ENCODE measurements at regions not wholly inside any gene's neighbourhood (a gene's known extent, or its start where the extent isn't known, plus 50 kb on each side); places are given as distances from the start of the nearest gene placed in this dataset.

DNA sequence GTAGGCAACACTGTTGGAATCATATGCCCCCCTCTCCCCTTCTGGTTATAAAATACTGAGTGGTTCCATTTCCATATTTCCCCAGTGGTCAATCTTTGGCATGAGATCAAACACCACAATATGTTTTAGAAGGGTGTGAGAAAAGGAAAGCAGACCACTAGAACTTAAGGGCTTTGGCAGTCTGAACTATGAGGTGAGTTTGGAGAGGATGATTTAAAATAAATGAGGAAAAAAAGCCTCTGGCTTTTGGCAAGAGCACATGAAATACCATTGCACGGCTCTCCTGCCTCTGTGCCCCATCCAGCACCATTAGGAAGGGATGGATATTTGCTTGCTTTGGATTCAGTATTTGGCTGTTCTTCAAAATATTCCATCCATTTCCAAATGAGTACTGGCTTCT, 339.5 kb upstream of the C1orf87 start:
- Mint-ChIP-seq H3K9me3 (no peaks in the 10 kb centered on the region), H3K27me3 (no peaks in the 10 kb centered on the region), H3K27ac (no peak overlapping the region), H3K4me3 (no peak overlapping the region), H3K4me1 (no peaks in the 10 kb centered on the region), H3K36me3 (ENCODE audit: low read depth) (no peaks in the 10 kb centered on the region)
- ATAC-seq (no peak), DNase-seq (no peak)

DNA sequence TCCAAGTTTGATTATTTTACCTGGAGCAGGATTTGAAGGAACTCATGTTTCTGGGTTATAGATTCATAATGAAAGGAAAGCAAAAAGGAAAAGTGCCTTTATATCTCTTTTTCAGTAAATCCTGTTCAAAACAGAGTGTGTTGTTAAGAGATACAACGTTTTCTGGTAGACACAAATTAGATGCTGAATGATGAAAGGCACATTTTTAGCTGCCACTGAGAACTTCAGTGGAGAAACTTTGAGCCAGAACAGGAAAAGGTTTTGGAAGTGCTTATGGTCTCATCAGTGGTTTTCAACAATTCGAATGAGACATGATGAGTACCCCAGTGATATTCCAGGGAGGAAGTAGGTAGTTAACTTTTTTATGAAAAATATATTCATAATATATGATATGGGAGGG, 338.0 kb upstream of the C1orf87 start:
- DNase-seq (no peak), ATAC-seq (no peak)
- Mint-ChIP-seq H3K4me3 (no peak overlapping the region), H3K4me1 (no peaks in the 10 kb centered on the region), H3K27ac (no peak overlapping the region), H3K36me3 (ENCODE audit: low read depth) (no peaks in the 10 kb centered on the region), H3K27me3 (no peaks in the 10 kb centered on the region), H3K9me3 (no peaks in the 10 kb centered on the region)

DNA sequence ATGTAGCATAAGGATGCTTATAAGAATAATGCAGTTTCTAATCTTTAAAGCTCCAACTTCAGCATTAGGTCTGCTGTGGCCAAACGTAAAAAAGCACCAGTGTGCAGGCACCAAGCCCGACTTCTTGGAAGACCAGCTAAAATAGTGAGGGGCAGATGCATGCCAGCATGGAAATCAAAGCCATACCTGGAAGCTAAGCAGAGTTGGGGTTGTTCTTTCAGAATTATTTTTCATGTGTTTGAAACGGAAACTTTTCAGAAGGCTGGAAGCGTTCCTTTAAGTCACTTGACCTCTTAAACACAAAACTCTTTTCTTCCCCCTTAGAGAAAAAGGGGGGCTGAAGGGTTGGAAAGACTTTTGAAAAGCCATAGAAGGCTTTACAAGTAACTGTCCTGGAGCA, 329.2 kb upstream of the C1orf87 start:
- ATAC-seq (no peak), DNase-seq (no peak)
- H3K9me3 Mint-ChIP-seq = no peaks in the 10 kb centered on the region
- no peak overlapping the region for H3K4me3 Mint-ChIP-seq
- H3K27me3 Mint-ChIP-seq = no peaks in the 10 kb centered on the region
- no peaks in the 10 kb centered on the region for H3K36me3 Mint-ChIP-seq (ENCODE audit: low read depth)
- H3K4me1 Mint-ChIP-seq = no peaks in the 10 kb centered on the region
- no peak overlapping the region for H3K27ac Mint-ChIP-seq

DNA sequence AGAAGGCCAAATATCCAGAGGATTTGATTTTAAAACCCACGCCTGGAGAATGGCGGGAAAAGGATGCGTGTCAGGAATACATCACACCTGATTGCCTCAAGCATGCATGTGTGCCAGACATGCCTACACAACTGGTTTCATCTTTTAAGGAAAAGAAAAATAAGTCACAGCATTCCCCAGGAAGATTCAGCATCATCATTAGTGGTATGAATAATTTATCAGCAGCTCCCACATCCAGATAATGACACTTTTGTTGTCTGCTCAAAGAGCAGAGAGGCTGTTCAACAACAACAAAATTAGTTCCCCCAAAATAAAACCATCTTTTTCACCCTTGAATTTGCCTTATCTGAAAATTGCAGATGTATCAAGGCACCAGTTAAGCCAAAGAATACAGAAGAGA, 328.6 kb upstream of the C1orf87 start:
- ATAC-seq (no peak), DNase-seq (no peak)
- Mint-ChIP-seq H3K27me3 (no peaks in the 10 kb centered on the region), H3K4me3 (no peak overlapping the region), H3K27ac (no peak overlapping the region), H3K36me3 (ENCODE audit: low read depth) (no peaks in the 10 kb centered on the region), H3K9me3 (no peaks in the 10 kb centered on the region), H3K4me1 (no peaks in the 10 kb centered on the region)

DNA sequence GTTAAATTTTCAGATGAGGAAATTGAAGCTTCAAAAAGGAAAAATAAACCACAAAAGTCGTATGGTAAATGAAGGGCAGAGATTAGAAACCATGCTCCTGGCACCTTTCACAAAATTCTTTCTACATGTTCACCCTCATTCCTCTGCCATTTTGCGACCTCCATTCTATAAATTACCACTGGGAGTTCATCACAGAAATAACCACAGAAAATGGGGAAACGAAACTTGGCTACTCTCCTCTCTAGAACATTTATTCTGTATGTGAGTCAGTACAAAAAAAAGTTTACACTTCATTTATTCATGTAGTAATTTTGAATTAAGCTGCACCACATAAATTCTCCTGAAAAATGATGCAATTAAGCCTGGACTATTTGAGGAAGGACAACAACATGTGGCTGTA, 320.9 kb upstream of the C1orf87 start:
- Mint-ChIP-seq H3K27me3 (no peaks in the 10 kb centered on the region), H3K36me3 (ENCODE audit: low read depth) (no peaks in the 10 kb centered on the region), H3K4me1 (no peaks in the 10 kb centered on the region), H3K4me3 (no peak overlapping the region), H3K9me3 (no peaks in the 10 kb centered on the region), H3K27ac (no peak overlapping the region)
- ATAC-seq = no peak
- DNase-seq = no peak

DNA sequence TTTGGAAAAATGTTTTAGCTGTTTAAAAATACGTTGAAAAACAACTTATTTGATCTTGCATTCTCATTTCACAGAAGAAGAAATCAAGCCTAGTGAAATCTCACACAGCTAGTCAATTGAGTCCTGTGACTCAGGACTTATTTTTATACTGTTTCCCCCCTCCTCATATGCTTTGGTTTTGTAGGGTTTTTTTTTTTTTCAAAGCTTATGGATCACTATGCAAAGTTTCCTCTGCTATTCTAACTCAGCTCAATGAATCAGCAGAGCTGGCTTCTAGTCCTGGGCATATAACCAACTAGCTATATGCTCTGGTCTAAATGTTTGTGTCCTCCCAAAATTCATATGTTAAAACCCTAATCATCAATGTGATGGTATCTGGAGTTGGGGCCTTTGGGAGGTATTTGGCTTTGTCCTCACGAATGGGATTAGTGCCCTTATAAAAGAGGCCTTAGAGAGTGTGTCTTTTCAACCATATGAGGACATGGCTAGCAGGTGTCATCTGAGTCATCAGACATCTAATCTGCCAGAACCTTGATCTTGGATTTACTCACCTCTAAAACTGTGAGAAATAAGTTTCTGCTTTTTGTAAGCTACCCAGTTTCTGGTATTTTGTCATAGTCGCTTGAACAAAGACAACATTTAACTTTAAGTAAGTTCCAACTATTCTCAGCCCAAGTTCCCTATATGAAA, 317.2 kb upstream of the C1orf87 start:
- no peak for DNase-seq
- Mint-ChIP-seq H3K4me3 (no peak overlapping the region), H3K27ac (no peak overlapping the region), H3K36me3 (ENCODE audit: low read depth) (no peaks in the 10 kb centered on the region), H3K9me3 (no peaks in the 10 kb centered on the region), H3K4me1 (no peaks in the 10 kb centered on the region), H3K27me3 (no peaks in the 10 kb centered on the region)
- ATAC-seq = no peak

DNA sequence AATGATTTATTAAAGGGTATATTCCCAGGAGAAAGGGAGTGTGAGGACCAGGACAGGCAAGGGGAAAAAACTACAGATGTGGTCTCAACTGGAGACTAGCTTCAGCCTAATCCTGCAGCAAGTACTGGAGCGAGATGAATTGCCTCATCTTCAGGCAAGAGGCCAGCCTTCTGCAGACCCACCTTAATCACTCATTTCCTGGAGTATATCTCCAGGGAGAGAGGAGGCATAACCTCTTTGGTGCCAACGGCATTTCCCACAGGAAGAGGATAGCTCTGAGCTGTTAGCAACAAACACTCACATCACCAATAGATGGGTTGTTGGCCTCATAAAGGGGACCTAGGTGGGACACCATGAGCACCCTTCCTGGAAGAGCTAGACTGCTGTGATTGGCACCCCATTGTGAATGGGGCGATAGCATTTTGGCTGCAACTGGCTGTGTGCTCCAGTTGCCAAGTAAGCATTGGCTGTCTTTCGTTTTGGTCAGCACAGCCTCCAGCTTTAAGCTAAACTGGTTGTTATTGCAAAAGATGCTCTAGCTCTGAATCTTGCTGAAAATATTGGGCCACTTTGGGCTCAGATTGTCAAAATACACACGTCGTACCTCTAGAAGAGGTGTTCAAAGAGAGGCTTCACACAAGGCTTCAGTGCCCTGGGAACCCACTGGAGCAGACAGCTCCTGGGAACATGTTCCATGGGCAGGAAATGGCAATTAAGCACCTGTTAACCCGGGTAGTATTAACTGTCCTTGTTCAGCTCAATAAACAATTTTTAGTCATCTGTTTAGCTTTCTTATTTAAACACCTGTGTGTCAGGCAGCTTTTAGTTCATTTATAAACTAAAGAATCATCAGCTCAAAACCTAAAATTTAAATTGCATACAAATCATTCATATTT, 314.8 kb upstream of the C1orf87 start:
- no peak for ATAC-seq
- Mint-ChIP-seq H3K27me3 (no peaks in the 10 kb centered on the region), H3K36me3 (ENCODE audit: low read depth) (no peaks in the 10 kb centered on the region), H3K4me3 (no peak overlapping the region), H3K4me1 (no peaks in the 10 kb centered on the region), H3K27ac (no peak overlapping the region), H3K9me3 (no peaks in the 10 kb centered on the region)
- no peak for DNase-seq

DNA sequence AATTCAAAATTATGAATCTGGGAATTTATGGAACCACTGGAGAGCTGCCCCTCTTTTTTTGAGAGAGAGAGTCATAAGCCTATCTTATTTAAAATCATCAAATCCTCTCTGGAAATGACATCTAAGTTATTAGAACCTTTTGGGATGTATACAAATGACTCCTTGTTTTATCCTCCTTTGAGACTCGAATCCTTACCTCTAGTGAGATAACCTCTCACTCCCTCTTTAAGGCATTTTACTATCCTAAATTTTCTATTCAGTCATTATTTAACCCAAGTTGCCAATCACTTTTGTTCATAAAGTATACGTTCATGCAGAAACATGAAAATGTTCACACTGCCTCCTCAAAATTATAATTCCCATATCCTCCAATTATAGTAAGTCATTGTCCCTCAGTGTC, 313.6 kb upstream of the C1orf87 start:
- H3K36me3 Mint-ChIP-seq (ENCODE audit: low read depth) = no peaks in the 10 kb centered on the region
- no peaks in the 10 kb centered on the region for H3K9me3 Mint-ChIP-seq
- no peak overlapping the region for H3K4me3 Mint-ChIP-seq
- H3K4me1 Mint-ChIP-seq = no peaks in the 10 kb centered on the region
- DNase-seq (no peak), ATAC-seq (no peak)
- no peak overlapping the region for H3K27ac Mint-ChIP-seq
- no peaks in the 10 kb centered on the region for H3K27me3 Mint-ChIP-seq

DNA sequence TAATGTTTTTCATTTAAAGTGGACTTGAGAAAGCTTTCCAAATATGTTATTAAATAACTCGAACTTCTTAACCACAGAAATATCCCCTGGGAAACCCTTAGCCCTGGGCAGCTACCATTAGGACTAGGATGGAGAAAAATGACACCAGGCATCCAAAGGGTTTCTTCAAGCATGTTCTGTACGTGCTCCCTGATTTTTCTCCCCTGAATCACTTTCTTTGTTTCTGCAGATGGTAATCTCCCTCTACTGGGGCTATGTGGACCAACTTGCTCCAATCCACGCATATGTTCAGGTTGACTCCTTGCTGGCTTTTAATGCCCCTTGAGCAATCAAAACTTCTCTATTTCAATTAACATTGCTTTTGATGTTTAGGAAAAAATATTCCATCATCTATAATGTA, 312.7 kb upstream of the C1orf87 start:
- Mint-ChIP-seq H3K9me3 (no peaks in the 10 kb centered on the region), H3K4me3 (no peak overlapping the region), H3K36me3 (ENCODE audit: low read depth) (no peaks in the 10 kb centered on the region), H3K27me3 (no peaks in the 10 kb centered on the region), H3K27ac (no peak overlapping the region), H3K4me1 (no peaks in the 10 kb centered on the region)
- ATAC-seq (no peak), DNase-seq (no peak)

DNA sequence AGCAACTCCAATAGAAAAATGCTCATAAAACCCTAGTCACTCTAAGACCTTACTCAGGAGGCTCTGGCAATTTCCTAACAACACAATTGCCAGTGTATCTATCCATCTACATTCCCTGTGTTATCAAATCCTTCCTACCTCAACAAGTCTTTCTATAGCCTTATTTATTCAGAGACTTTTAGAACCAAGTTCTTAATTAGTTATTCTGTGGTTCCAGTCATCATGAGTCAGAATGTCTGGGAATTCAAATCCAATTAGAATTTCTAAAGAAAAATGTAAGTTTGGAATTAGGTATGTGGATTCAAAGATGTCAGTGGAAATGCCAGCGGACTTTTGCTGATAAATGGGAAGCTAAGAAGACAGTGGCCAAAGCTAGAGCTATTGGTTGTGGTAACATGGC, 302.6 kb upstream of the C1orf87 start:
- Mint-ChIP-seq H3K27me3 (peaks cover 3% of the 10 kb centered on the region), H3K9me3 (peaks cover 14% of the 10 kb centered on the region), H3K4me1 (no peaks in the 10 kb centered on the region), H3K4me3 (no peak overlapping the region), H3K36me3 (ENCODE audit: low read depth) (no peaks in the 10 kb centered on the region), H3K27ac (no peak overlapping the region)
- DNase-seq (no peak), ATAC-seq (no peak)

DNA sequence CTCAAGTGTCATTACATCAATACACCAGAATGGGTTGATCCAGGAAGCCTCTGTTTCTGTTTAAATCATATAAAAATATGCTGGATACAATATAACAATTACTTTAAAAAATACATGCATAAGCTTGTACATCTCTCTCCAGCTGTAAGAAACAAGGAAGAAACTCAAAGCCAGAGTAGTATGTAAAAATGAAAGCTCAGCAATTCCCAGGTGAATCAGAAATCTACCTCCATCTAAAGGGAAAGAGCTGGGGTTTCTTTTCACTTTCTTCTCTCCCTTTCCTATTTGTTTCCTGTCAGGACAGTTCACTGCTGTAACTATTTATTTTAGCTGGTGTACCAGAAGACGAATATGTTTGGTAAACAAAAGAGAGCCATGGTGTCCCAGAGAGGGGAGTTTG, 301.0 kb upstream of the C1orf87 start:
- Mint-ChIP-seq H3K27ac (no peak overlapping the region), H3K4me3 (no peak overlapping the region), H3K9me3 (peaks cover 19% of the 10 kb centered on the region), H3K4me1 (no peaks in the 10 kb centered on the region), H3K27me3 (peaks cover 3% of the 10 kb centered on the region), H3K36me3 (ENCODE audit: low read depth) (no peaks in the 10 kb centered on the region)
- ATAC-seq = no peak
- DNase-seq = no peak

DNA sequence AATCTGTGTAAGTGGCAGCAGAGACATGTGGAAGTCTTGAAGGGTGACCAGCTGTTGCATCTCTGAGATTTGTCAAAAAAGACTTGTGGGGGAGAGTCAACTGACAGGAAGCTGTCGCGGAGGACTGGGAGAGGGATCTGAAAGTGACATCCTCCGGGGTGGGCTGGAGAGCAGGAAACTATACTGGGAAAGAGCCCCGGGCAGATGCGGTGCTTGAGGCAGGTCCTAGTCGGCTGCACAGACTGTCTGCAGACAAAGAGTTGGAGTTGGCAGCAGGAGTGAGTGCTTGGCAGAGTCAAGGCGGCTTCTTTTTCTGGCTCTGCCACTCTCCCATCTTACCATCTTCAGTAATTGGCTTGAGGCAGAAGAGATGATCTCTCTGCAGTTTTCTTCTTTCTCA, 294.0 kb upstream of the C1orf87 start:
- Mint-ChIP-seq H3K36me3 (ENCODE audit: low read depth) (no peaks in the 10 kb centered on the region), H3K9me3 (peaks cover 13% of the 10 kb centered on the region), H3K4me1 (no peaks in the 10 kb centered on the region), H3K4me3 (no peak overlapping the region), H3K27me3 (no peaks in the 10 kb centered on the region), H3K27ac (no peak overlapping the region)
- no peak for ATAC-seq
- no peak for DNase-seq

DNA sequence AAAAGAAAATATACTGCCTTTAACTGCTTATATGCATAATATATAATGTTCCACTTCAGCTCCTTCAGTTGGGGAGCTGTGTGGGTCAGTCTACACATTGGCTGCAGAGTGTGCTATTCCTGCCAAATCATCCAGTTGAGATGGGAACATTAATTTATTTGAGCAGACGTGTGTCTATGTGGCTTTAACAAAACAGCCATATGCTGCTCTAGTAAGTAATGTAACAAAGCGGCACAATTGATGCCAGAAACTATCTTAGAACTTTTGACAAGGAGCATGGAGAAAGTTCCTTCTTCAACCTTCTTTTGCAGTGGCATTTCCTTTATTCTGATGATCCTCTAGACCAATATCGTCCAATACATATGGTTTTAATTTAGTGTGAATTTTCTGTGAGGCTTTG, 285.9 kb upstream of the C1orf87 start:
- Mint-ChIP-seq H3K36me3 (ENCODE audit: low read depth) (no peaks in the 10 kb centered on the region), H3K27ac (no peak overlapping the region), H3K9me3 (peaks cover 12% of the 10 kb centered on the region), H3K4me3 (no peak overlapping the region), H3K4me1 (no peaks in the 10 kb centered on the region), H3K27me3 (no peaks in the 10 kb centered on the region)
- DNase-seq = no peak
- no peak for ATAC-seq

DNA sequence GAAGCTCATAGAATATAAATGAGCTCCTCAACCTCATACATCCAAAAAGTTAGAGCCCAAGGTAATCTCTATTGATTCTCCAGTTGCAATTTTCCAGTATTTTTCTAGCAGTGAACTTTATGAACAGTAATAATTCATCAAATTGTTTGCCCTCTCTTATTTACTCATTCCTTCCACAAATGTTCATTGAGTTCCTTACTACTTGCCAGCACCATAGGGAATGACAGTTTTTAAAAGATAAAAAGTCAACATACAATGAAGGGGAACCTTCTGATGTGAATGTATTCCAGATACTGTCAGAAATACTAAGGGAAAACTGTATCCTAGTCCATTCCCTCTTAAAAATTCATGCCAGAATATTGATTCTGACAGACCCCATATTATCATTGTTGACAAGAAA, 277.0 kb upstream of the C1orf87 start:
- Mint-ChIP-seq H3K36me3 (ENCODE audit: low read depth) (no peaks in the 10 kb centered on the region), H3K4me1 (no peaks in the 10 kb centered on the region), H3K27ac (no peak overlapping the region), H3K4me3 (no peak overlapping the region), H3K9me3 (no peaks in the 10 kb centered on the region), H3K27me3 (no peaks in the 10 kb centered on the region)
- DNase-seq (no peak), ATAC-seq (no peak)

DNA sequence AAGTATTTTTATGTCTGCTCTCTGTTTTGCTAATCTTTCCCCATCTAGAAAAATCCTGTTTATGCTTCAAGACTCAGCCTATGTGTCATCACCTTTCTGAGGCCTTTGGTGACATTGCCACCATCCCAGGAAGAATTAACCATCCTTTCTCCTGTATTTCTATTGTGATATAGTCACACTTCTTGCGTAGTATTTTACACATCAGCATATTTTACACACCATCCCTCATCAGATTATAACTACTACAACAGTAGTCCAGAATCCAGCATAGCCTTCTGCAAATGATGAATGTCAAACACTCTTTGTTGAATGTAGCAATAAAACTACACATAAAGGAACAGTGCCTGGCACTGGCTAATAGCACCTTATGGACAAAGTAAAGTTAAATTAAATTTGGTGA, 275.3 kb upstream of the C1orf87 start:
- ATAC-seq = no peak
- Mint-ChIP-seq H3K4me1 (no peaks in the 10 kb centered on the region), H3K4me3 (no peak overlapping the region), H3K9me3 (no peaks in the 10 kb centered on the region), H3K27me3 (no peaks in the 10 kb centered on the region), H3K36me3 (ENCODE audit: low read depth) (no peaks in the 10 kb centered on the region), H3K27ac (no peak overlapping the region)
- DNase-seq = no peak

All from activated naive CD8-positive, alpha-beta T cell treated with anti-CD3 and anti-CD28 coated beads, Interleukin-2, amount 50 U/mL, for 24 hours (primary cell).